22Rv1 (cell line): ENCODE measurements at regions not wholly inside any gene's neighbourhood (a gene's known extent, or its start where the extent isn't known, plus 50 kb on each side); places are given as distances from the start of the nearest gene placed in this dataset.

ENCODE experiments used
- ZFX ChIP-seq: fragments of 450-650 bp; IDR thresholded peaks from 2 replicates; pipeline ENCODE4 v1.6.1; 2017; ENCODE audit warnings: antibody characterized with exemption, borderline replicate concordance
- TF ChIP-seq, protein P1 (sequence below): fragments of 450-650 bp; IDR thresholded peaks from 2 replicates; pipeline ENCODE4 v1.5.1; 2017; ENCODE audit warnings: mild to moderate bottlenecking

GRCh38 chr18:38557006-38557405 is 991.4 kb upstream of the CELF4 start:
- TF ChIP-seq, protein P1, sequence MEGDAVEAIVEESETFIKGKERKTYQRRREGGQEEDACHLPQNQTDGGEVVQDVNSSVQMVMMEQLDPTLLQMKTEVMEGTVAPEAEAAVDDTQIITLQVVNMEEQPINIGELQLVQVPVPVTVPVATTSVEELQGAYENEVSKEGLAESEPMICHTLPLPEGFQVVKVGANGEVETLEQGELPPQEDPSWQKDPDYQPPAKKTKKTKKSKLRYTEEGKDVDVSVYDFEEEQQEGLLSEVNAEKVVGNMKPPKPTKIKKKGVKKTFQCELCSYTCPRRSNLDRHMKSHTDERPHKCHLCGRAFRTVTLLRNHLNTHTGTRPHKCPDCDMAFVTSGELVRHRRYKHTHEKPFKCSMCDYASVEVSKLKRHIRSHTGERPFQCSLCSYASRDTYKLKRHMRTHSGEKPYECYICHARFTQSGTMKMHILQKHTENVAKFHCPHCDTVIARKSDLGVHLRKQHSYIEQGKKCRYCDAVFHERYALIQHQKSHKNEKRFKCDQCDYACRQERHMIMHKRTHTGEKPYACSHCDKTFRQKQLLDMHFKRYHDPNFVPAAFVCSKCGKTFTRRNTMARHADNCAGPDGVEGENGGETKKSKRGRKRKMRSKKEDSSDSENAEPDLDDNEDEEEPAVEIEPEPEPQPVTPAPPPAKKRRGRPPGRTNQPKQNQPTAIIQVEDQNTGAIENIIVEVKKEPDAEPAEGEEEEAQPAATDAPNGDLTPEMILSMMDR: no peak
- TF ChIP-seq ZFX: no peak
